WI38 (cell line): ENCODE measurements at regions not wholly inside any gene's neighbourhood (a gene's known extent, or its start where the extent isn't known, plus 50 kb on each side); places are given as distances from the start of the nearest gene placed in this dataset.
"Not testable (repeated sequence)": the region's sequence is repeated elsewhere in the genome, so short reads cannot be mapped to it uniquely, and the experiment has no call there.

Experiments used
- H3K4me3 ChIP-seq: 2 replicates; pipeline ENCODE4 v1.5.1; 2011; ENCODE audit warnings: low read depth, mild to moderate bottlenecking, control low read depth, low read length
- CTCF ChIP-seq: IDR thresholded peaks from 2 replicates; pipeline ENCODE4 v1.5.1; 2012; ENCODE audit warnings: low read depth, mild to moderate bottlenecking, control low read depth, low read length

DNA sequence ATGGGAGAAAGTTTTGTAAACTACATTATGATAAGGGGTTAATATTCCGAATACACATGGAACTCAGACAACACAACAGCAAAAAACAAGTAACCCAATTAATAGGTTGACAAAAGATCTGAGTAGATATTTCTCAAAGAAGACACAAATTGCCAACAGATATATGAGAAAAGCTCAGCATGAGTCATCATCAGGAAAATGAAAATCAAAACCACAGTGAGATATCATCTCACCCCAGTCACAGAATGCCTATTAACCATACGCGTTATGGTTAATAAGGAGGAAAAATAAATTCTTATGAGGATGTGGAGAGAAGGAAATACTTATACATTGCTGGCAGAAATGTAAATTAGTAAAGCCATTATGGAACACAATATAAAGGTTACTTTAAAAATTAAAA is 695.0 kb downstream of the COL12A1 start:
- TF ChIP-seq CTCF = no peak
- no peak overlapping the region for H3K4me3 ChIP-seq

GRCh38 chr6:74507649-74508048 is 698.2 kb downstream of the COL12A1 start:
- TF ChIP-seq CTCF = no peak
- H3K4me3 ChIP-seq = no peak overlapping the region

- TF ChIP-seq CTCF = no peak
- H3K4me3 ChIP-seq = no peak overlapping the region
Measured at GRCh38 chr6:74505391-74505790, 700.5 kb downstream of the COL12A1 start.

GRCh38 chr6:74504941-74505340 is 700.9 kb downstream of the COL12A1 start:
- H3K4me3 ChIP-seq = no peak overlapping the region
- no peak for TF ChIP-seq CTCF

DNA sequence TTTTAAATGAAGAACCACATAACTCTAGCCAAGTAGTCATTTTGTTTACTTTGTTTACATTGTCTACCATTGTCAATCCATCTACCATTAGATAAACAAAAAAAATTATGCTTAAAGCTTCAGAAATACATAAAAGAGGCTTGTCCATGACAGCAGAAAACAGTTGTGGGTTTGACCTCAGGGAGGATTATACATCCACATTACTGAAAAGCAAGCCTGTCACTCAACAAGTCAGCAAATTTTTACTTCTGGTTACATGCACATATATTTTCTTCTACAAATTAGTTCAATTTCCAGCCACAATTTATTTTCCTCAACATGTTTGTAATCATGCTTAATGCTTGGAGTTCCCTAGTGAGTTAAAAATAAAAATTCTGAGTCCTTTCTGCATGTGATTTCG is 713.3 kb downstream of the COL12A1 start:
- H3K4me3 ChIP-seq = no peak overlapping the region
- no peak for TF ChIP-seq CTCF

GRCh38 chr6:74491844-74492374 is 713.9 kb downstream of the COL12A1 start:
- H3K4me3 ChIP-seq = no peak overlapping the region
- TF ChIP-seq CTCF = no peak

DNA sequence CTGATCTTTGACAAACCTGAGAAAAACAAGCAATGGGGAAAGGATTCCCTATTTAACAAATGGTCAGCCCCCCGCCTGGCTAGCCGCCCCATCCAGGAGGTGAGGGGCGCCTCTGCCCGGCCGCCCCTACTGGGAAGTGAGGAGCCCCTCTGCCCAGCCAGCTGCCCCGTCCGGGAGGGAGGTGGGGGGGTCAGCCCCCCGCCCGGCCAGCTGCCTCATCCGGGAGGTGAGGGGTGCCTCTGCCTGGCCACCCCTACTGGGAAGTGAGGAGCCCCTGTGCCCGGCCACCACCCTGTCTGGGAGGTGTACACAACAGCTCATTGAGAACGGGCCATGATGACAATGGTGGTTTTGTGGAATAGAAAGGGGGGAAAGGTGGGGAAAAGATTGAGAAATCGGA is 717.1 kb downstream of the COL12A1 start:
- H3K4me3 ChIP-seq = not testable (repeated sequence)

GRCh38 chr6:74482180-74482579 is 723.7 kb downstream of the COL12A1 start:
- TF ChIP-seq CTCF = no peak
- H3K4me3 ChIP-seq = no peak overlapping the region
